IMR-90 (cell line): ENCODE measurements at regions not wholly inside any gene's neighbourhood (a gene's known extent, or its start where the extent isn't known, plus 50 kb on each side); places are given as distances from the start of the nearest gene placed in this dataset.

Experiments used
- CEBPB ChIP-seq: IDR thresholded peaks from 2 replicates; pipeline ENCODE4 v1.6.1; 2012; ENCODE audit warnings: low read depth, low read length, improper control_type of control experiment
- CHD1 ChIP-seq: IDR thresholded peaks from 2 replicates; pipeline ENCODE4 v1.6.1; 2012; ENCODE audit warnings: low read depth, low read length, improper control_type of control experiment
- CTCF ChIP-seq: conservative IDR thresholded peaks from 2 replicates; pipeline ENCODE4 v1.5.1; 2012; ENCODE audit warnings: mild to moderate bottlenecking, low read depth, low read length, improper control_type of control experiment
- MAFK ChIP-seq: IDR thresholded peaks from 2 replicates; pipeline ENCODE4 v1.6.1; 2012; ENCODE audit warnings: low read depth, low read length, improper control_type of control experiment
- MAZ ChIP-seq: IDR thresholded peaks from 2 replicates; pipeline ENCODE4 v1.6.1; 2012; ENCODE audit warnings: low read depth, mild to moderate bottlenecking, low read length, improper control_type of control experiment, moderate library complexity, borderline replicate concordance
- NFE2L2 ChIP-seq: fragments of 150-350 bp; IDR thresholded peaks from 2 replicates; pipeline ENCODE4 v1.6.1; 2016; ENCODE audit warnings: low read depth, mild to moderate bottlenecking, low read length
- POLR2A ChIP-seq: IDR thresholded peaks from 2 replicates; pipeline ENCODE4 v1.6.1; 2012; ENCODE audit warnings: mild to moderate bottlenecking, low read depth, low read length
- RAD21 ChIP-seq: IDR thresholded peaks from 2 replicates; pipeline ENCODE4 v1.6.1; 2012; ENCODE audit warnings: low read length, improper control_type of control experiment
- RCOR1 ChIP-seq: IDR thresholded peaks from 2 replicates; pipeline ENCODE4 v1.6.1; 2012; ENCODE audit warnings: mild to moderate bottlenecking, low read length, improper control_type of control experiment; ENCODE audit not compliant: insufficient replicate concordance
- RFX5 ChIP-seq: IDR thresholded peaks from 2 replicates; pipeline ENCODE4 v1.8.0; 2012; ENCODE audit warnings: low read depth, mild to moderate bottlenecking, low read length, moderate library complexity
- SMC3 ChIP-seq: fragments of 150-350 bp; IDR thresholded peaks from 2 replicates; pipeline ENCODE4 v1.6.1; 2016; ENCODE audit warnings: low read depth, mild to moderate bottlenecking, antibody characterized with exemption, low read length, moderate library complexity
- USF2 ChIP-seq: fragments of 150-350 bp; IDR thresholded peaks from 2 replicates; pipeline ENCODE4 v1.6.1; 2017; ENCODE audit warnings: mild to moderate bottlenecking, antibody characterized with exemption, low read length, low read depth

- TF ChIP-seq CTCF, result no peak
- no peak for TF ChIP-seq MAZ
- no peak for TF ChIP-seq RAD21
- no peak for TF ChIP-seq POLR2A
- TF ChIP-seq MAFK, result no peak
- TF ChIP-seq USF2, result no peak
- no peak for TF ChIP-seq RCOR1
- no peak for TF ChIP-seq CEBPB
- no peak for TF ChIP-seq RFX5
- TF ChIP-seq NFE2L2, result no peak
- TF ChIP-seq SMC3, result no peak
- no peak for TF ChIP-seq CHD1
Observed at GRCh38 chr1:103218369-103218768, 110.0 kb upstream of the COL11A1 start.
